ENCODE measurements at regions not wholly inside any gene's neighbourhood (a gene's known extent, or its start where the extent isn't known, plus 50 kb on each side); places are given as distances from the start of the nearest gene placed in this dataset.

GRCh38 chr6:22642254-22642653 lies 72.9 kb downstream of the HDGFL1 start:
- peak; percentile 42 for TF ChIP-seq GATA2 (IDR thresholded peaks at IDR 0.05; ENCODE audit: insufficient read depth, insufficient read length, low read depth, low read length)
- TF ChIP-seq MYC (IDR thresholded peaks at IDR 0.05; ENCODE audit: low read depth, low read length) = no peak
- no peak for TF ChIP-seq CTCF (IDR thresholded peaks at IDR 0.05; ENCODE audit: extremely low read depth in 1 of 2, insufficient read depth in 1 of 2, low read depth in 1 of 2, low read length in 2 of 2)
- no peak for FAIRE-seq
- Histone ChIP-seq H4K20me1 (replicated peaks; ENCODE audit: control insufficient read depth, extremely low read depth, insufficient read depth, low read length) (no peaks in the 10 kb centered on the region), H3K36me3 (ENCODE audit: control insufficient read depth in 2 of 2, extremely low read depth in 1 of 2, insufficient read depth in 2 of 2, low read length in 2 of 2) (no peaks in the 10 kb centered on the region), H3K4me3 (replicated peaks in 1 of 3; ENCODE audit: insufficient read depth in 1 of 3, low read depth in 1 of 3, low read length in 3 of 3) (no peak overlapping the region), H3K9ac (replicated peaks; ENCODE audit: extremely low read depth, insufficient read depth, low read length) (no peak overlapping the region), H2AFZ (ENCODE audit: low read depth, low read length) (peak overlapping the region; percentile 3), H3K79me2 (ENCODE audit: control insufficient read depth, insufficient read depth, low read length) (no peaks in the 10 kb centered on the region), H3K27me3 (ENCODE audit: control insufficient read depth in 2 of 2, insufficient read depth in 2 of 2, low read length in 2 of 2) (no peaks in the 10 kb centered on the region), H3K9me1 (replicated peaks; ENCODE audit: control insufficient read depth, extremely low read depth, insufficient read depth, low read length) (no peaks in the 10 kb centered on the region), H3K9me3 (replicated peaks; ENCODE audit: control insufficient read depth, insufficient read depth, low read length) (no peaks in the 10 kb centered on the region), H3K27ac (ENCODE audit: insufficient read depth, low read depth, low read length) (no peak overlapping the region), H3K4me1 (ENCODE audit: control insufficient read depth, extremely low read depth, insufficient read depth, low read length) (peaks cover 5% of the 10 kb centered on the region), H3K4me2 (ENCODE audit: insufficient read depth, low read length) (no peak overlapping the region)
- no TSS peak for BruUV-seq (replicated peaks)
- CTCF ChIA-PET = interaction anchor here (1.1 to 1.3 kb wide), 3 partner anchors 11 to 29 kb away, joined by 3 to 5 read pairs (median 4); no protein-coding TSS in a partner anchor
- dilution Hi-C loops (cut with MboI; ENCODE audit: extremely low pct_ligation_motif_present, low sequenced_read_pairs) (no loop called here), intact Hi-C loops (cut with micrococcal nuclease) (no loop called here)
- peak; percentile 38 for DNase-seq (ENCODE audit: low read depth, low spot score)
- POLR2A ChIA-PET = no interaction called here

- TF ChIP-seq GATA2 (IDR thresholded peaks at IDR 0.05; ENCODE audit: insufficient read depth, insufficient read length, low read depth, low read length) (no peak), EZH2 (IDR thresholded peaks at IDR 0.05; ENCODE audit: borderline replicate concordance, low read depth, low read length, severe bottlenecking) (no peak), POLR2AphosphoS5 (IDR thresholded peaks at IDR 0.05; ENCODE audit: insufficient read depth, low read depth, low read length) (no peak), MYC (IDR thresholded peaks at IDR 0.05; ENCODE audit: low read depth, low read length) (no peak), FOS (IDR thresholded peaks at IDR 0.05; ENCODE audit: borderline replicate concordance, insufficient read depth, low read length) (no peak), JUN (IDR thresholded peaks at IDR 0.05; ENCODE audit: borderline replicate concordance, insufficient read depth, insufficient read length, low read depth) (no peak), MAX (IDR thresholded peaks at IDR 0.05; ENCODE audit: insufficient read depth, insufficient read length) (no peak), CTCF (IDR thresholded peaks at IDR 0.05; ENCODE audit: extremely low read depth in 1 of 2, insufficient read depth in 1 of 2, low read depth in 1 of 2, low read length in 2 of 2) (no peak), POLR2A (IDR thresholded peaks at IDR 0.05; ENCODE audit: low read depth, low read length) (no peak)
- Histone ChIP-seq H3K4me1 (ENCODE audit: control insufficient read depth, extremely low read depth, insufficient read depth, low read length) (peaks cover 5% of the 10 kb centered on the region), H3K79me2 (ENCODE audit: control insufficient read depth, insufficient read depth, low read length) (no peaks in the 10 kb centered on the region), H4K20me1 (replicated peaks; ENCODE audit: control insufficient read depth, extremely low read depth, insufficient read depth, low read length) (no peaks in the 10 kb centered on the region), H3K9me1 (replicated peaks; ENCODE audit: control insufficient read depth, extremely low read depth, insufficient read depth, low read length) (no peaks in the 10 kb centered on the region), H3K27ac (ENCODE audit: insufficient read depth, low read depth, low read length) (no peak overlapping the region), H3K27me3 (ENCODE audit: control insufficient read depth in 2 of 2, insufficient read depth in 2 of 2, low read length in 2 of 2) (no peaks in the 10 kb centered on the region), H2AFZ (ENCODE audit: low read depth, low read length) (no peak overlapping the region), H3K4me2 (ENCODE audit: insufficient read depth, low read length) (no peak overlapping the region), H3K9me3 (replicated peaks; ENCODE audit: control insufficient read depth, insufficient read depth, low read length) (no peaks in the 10 kb centered on the region), H3K9ac (replicated peaks; ENCODE audit: extremely low read depth, insufficient read depth, low read length) (no peak overlapping the region), H3K4me3 (replicated peaks in 1 of 3; ENCODE audit: insufficient read depth in 1 of 3, low read depth in 1 of 3, low read length in 3 of 3) (no peak overlapping the region), H3K36me3 (ENCODE audit: control insufficient read depth in 2 of 2, extremely low read depth in 1 of 2, insufficient read depth in 2 of 2, low read length in 2 of 2) (no peaks in the 10 kb centered on the region)
- intact Hi-C loops (cut with micrococcal nuclease) = no loop called here
- dilution Hi-C loops (cut with MboI; ENCODE audit: extremely low pct_ligation_motif_present, low sequenced_read_pairs) = no loop called here
- CTCF ChIA-PET = no interaction called here
- BruUV-seq (replicated peaks) = no TSS peak
- POLR2A ChIA-PET = no interaction called here
- no peak for FAIRE-seq
- no peak for DNase-seq (ENCODE audit: low read depth, low spot score)
Observed at GRCh38 chr6:22643780-22644179, 74.4 kb downstream of the HDGFL1 start.
